ENCODE measurements at regions not wholly inside any gene's neighbourhood (a gene's known extent, or its start where the extent isn't known, plus 50 kb on each side); places are given as distances from the start of the nearest gene placed in this dataset.
A peak's percentile ranks its signal among the peaks of the same experiment; 100 is the strongest.

DNA sequence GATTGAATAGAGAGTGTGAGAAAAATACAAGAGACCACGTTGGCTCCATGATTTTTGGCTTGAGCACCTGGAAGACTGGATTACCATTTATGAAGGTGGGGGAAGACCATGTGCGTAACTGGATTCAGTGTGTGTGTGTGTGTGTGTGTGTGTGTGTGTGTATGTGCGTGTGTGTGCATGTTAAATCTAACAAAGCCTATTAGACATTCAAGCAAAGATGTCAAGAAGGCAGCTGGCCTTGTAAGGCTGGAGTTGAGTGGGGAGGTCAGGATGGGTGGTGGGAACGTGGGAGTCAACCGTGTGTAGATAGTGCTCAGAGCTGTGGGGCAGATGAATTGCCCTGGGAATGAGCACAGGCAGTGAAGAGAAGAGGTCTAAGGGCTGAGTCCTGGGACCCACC lies 293.8 kb upstream of the POU3F1 start:
- DNase-seq (ENCODE audit: low read depth) = no peak

- no peak for DNase-seq (ENCODE audit: low read depth)
Observed at GRCh38 chr1:38337711-38338110, 291.1 kb upstream of the POU3F1 start.

DNA sequence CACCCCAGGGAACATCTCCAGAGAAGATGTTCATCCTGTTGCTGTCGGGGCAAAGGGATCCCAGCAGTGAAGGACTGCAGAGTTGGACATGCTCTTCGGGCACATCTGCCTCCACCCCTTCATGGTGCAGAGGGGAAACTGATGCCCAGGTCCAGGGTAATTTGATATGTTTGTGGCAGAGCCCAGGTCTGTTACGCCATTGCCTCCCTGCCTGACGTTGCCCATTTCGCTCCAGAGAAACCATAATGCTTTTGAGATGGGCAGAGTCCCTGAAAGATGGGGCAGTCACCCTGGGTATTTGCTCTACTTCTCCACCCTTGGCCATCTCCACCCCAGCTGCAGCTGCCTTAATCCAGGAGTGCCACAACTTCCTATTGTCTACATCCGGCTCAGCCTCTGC lies 290.4 kb upstream of the POU3F1 start:
- no peak for DNase-seq (ENCODE audit: low read depth)

DNA sequence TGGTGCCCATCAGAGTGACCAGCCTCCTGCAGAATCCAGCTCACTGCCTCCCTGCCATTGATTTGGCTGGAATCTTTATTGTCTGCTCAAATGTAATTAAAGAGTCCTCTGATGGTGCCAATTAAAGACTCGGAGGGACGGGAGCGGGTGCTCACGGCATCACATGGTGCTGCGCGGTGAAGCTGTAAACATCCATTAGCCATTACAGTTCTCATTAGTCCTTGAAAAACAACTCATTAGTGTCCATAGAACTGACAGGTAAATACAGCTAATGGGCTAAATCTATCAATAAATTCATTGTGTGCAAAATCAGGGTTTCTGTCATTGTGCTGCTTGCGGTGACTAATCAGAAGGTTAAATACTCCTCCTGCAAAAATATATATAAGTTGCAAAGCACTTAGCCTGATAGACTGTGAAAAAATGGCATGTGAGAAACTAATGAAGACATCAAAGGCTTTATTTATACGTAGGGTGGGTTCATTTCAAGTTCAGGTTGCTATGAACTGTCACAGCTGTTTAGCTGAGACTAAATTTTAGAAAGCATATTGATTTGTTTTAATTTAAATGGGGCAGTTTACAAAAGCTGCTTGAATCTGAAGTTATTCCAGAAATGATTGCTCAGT lies 289.8 kb upstream of the POU3F1 start:
- no peak for DNase-seq (ENCODE audit: low read depth)

DNA sequence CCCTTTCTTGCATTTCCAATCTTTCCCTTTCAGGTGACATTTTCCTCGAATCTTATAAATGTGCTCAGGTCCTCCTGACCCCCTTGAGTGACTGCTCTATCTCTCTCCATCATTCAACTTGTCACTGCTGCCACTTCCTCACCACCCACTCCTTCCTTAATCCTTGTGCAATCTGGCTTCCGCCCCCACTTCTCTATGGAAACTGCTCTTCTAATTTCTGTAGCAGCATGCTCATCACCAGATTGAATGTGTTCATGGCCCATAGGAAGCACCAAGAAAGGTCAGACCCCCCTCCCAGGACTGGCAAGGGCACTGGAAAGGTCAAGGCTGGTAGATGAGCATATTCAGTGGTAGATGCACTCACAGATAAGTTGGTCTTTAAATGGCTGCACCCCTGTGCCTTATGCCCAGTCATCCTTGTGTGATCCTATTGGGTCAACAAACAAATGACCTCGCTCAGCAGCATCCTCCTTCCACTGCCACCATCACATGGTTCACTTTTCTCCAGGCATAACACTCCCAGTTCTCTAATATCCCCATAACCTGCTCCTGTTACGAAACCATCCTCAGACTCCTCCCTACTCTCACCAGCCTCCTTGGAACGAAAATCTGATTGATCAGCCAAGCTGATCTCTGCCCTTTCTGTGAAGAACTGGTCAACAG lies 288.5 kb upstream of the POU3F1 start:
- DNase-seq (ENCODE audit: low read depth) = no peak

GRCh38 chr1:38332649-38333310 lies 286.2 kb upstream of the POU3F1 start:
- DNase-seq (ENCODE audit: low read depth) = no peak

DNA sequence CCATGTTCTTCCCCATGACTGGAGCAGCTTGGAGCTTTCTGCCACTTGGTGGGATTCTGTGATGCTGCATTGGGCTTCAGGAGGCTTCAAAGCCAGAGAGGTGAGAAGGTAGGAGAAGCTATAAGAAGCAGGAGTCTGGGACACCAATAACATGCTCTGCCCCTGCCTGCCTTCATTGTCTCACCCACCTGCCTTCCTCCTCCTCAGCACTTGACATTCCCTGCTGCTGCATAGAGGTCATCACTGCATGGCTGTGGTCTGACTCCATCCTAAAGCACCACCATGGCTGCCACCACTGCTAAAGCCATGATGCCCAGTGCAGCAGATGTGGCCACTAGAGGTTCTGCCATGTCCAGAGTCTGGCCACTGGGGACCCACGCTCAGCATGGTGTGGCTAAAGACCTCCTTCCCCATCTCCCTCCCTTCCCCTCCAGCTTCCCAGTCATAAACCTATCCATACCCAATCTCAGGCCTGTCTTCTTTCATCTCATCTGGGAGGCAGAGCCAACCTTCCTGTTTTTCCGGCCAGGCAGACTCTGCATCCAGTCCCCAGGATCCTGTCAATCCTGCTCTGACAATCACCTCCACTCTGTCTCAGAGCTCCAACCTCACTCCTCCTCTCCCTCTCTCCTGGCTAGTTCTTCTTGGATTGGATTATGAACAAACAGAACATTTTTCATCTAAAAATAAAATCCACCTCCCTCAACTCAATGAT lies 285.1 kb upstream of the POU3F1 start:
- DNase-seq (ENCODE audit: low read depth) = no peak

DNA sequence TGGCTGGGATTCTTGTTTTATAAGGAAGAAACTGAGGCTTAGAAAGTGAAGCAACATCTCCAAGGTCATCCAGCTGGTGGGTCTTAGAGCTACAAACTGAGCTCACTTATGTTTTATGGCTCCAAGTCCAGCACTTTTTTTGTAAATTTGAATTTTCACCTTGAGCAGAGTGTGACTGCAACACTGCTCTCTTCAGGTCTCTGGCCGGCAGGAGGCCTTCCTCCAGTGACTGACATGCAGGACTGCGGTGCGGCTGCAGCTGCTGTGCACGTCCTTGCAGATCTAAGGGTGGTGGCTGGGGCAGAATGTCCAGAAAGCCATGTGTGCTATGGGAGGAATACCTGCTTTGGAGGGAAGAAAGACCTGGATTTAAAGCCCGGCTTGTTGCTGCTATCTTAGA lies 284.2 kb upstream of the POU3F1 start:
- no peak for DNase-seq (ENCODE audit: low read depth)

GRCh38 chr1:38329644-38330043 lies 283.1 kb upstream of the POU3F1 start:
- no peak for DNase-seq (ENCODE audit: low read depth)

- no peak for DNase-seq (ENCODE audit: low read depth)
Observed at GRCh38 chr1:38328278-38329035, 281.9 kb upstream of the POU3F1 start.

DNA sequence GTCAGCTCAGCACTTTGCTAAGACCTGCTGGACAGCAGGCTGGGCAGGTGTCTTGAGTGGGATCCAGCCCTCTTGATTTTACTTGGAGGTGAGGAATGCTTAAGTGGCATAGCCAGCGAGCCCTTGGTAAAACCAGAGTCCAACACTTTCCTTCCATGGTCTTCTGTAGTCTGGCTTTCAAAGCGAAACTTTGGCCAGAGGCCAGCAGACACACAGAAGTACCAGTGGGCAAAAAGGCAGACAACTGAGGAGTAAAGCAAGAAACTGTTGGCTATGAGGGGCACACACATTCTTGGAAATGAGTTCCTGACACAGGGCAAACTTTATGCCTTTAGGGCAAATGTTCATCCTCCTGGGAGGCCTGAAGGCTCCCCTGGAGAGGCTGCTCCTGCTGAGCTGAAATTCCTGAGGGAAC lies 281.0 kb upstream of the POU3F1 start:
- no peak for DNase-seq (ENCODE audit: low read depth)

DNA sequence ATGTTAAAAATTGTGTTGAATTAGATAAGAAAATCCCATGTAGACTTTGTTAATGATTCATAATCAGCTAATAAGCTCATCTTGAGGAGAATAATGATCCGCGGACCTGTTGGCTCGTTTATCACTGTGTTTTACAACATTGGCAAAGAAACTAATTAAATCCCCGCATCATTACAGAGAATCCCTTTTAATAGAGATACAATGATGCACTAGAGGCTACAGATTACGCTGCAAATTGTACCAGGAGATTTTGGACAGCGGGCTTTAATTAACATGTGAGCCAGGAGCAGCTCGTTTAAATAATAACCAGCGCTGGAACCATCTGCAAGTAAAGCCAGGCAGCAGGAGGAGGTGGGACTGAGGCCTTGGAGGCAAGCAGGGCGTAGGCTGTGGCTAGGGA lies 280.3 kb upstream of the POU3F1 start:
- no peak for DNase-seq (ENCODE audit: low read depth)

- no peak for DNase-seq (ENCODE audit: low read depth)
Observed at GRCh38 chr1:38326135-38326534, 279.5 kb upstream of the POU3F1 start.

DNA sequence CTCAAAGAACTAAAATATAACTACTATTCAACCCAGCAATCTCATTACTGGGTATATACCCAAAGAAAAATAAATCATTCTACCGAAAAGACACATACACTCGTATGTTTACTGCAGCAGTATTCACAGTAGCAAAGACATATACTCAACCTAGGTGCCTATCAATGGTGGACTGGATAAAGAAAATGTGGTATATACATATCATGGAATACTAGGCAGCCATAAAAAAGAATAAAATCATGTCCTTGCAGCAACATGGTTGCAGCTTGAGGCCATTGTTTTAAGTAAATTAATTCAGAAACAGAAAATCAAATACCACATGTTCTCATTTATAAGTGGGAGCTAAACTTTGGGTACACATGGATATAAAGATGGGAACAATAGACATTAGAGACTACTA lies 266.2 kb upstream of the POU3F1 start:
- no peak for DNase-seq (ENCODE audit: low read depth)

DNA sequence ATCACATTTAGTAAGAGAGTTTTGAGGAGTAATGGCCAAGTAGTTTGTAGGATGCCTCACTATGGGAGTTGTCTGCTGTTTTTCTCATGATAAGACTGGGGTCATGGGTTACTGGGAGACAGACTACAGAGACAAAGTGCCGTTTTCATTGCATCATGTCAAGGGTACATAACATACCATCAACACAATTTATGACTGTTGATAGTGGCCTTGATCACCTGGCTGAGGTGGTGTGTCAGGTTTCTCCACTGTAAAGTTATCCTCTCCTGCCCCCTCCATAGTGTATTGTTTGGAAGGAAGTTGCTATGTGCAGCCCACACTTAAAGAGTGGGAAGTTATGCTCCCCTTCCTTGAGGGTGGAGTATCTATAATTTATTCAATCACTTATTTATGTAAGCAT lies 263.5 kb upstream of the POU3F1 start:
- DNase-seq (ENCODE audit: low read depth) = no peak

DNA sequence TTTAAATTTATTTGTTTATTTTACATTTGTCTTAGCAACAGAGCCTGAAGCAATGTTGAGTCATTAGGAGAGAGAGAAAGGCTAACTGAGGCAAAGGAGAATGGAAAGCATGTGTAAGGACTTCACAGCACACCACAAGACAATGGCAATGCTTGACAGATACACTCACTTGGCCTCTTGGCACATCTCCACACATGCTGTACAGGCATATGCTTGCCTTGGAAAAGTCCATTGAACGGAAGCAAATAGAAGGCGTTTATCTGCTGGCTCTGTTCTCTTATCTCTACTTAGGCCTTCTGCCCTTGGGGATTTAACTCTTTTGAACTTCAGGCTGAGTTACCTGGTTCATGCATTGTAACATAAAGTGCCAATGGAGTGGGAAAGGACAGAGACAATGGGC lies 262.2 kb upstream of the POU3F1 start:
- no peak for DNase-seq (ENCODE audit: low read depth)

DNA sequence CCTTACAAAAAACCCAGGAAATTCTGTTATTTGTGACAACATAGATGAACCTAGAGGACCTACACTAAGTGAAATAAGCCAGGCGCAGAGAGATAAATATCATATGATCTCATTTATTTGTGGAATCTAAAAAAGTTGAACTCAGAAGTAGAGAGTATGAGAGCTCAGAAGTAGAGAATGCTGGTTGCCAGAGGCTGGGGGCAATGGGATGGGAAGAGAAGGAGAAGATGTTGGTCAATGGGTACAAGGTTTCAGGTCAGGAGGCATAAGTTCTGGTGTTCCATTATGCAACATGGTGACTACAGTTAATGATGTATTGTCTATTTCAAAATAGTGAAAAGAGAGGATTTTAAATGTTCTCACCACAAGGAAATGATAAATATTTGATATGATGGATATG lies 259.1 kb upstream of the POU3F1 start:
- DNase-seq (ENCODE audit: low read depth) = no peak

GRCh38 chr1:38303843-38304242 lies 257.2 kb upstream of the POU3F1 start:
- DNase-seq (ENCODE audit: low read depth) = no peak

GRCh38 chr1:38301040-38301439 lies 254.4 kb upstream of the POU3F1 start:
- no peak for DNase-seq (ENCODE audit: low read depth)

- no peak for DNase-seq (ENCODE audit: low read depth)
Observed at GRCh38 chr1:38300616-38301015, 254.0 kb upstream of the POU3F1 start.

DNA sequence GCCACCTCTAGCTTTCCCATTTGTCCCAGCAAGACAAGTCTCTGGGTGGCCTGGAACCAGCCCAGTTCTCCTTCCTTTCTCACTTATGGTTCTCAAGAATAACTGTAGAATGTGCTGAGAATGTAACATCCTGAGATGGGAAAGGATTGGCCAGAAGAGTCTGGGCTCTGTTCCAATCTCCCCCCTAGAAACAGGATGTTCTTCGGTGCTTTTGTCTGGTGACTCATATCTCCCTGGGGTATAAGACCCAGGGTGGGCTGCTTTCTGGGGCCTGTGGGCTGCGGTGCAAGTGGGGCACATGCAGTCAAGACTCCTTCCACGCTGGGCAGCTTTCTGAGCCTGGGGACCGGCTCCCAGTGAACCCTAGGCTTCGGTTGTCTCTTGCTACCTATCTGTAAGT lies 251.2 kb upstream of the POU3F1 start:
- DNase-seq (ENCODE audit: low read depth) = peak; percentile 35

- no peak for DNase-seq (ENCODE audit: low read depth)
Observed at GRCh38 chr1:38297246-38297645, 250.7 kb upstream of the POU3F1 start.

All from HT1080 (cell line).